Activated CD8-positive, alpha-beta memory T cell treated with anti-CD3 and anti-CD28 coated beads, Interleukin-2, amount 50 U/mL, for 48 hours (primary cell): ENCODE measurements at regions not wholly inside any gene's neighbourhood (a gene's known extent, or its start where the extent isn't known, plus 50 kb on each side); places are given as distances from the start of the nearest gene placed in this dataset.
A peak's percentile ranks its signal among the peaks of the same experiment; 100 is the strongest.

Source experiments
- DNase-seq: peaks from one replicate; pipeline ENCODE4 v3.0.0-alpha.2; 2020

DNA sequence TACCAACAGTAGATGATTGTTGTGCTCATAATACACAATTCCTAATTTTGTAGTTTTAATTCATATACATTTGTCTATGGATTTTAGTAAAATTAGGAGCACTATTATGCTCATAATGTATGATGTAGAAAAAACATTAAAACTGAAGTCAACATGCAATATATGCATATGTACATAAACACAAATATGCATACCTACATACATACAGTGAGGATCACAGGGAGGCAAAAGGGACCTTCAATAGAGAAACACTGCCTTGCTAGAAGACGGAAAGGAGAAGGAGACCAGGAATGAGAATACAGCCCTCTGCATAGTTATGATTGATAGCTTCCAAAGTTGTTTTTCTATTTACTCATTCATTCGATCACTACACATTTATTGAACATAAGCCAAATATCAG lies 606.5 kb downstream of the LMO4 start:
- no peak for DNase-seq

DNA sequence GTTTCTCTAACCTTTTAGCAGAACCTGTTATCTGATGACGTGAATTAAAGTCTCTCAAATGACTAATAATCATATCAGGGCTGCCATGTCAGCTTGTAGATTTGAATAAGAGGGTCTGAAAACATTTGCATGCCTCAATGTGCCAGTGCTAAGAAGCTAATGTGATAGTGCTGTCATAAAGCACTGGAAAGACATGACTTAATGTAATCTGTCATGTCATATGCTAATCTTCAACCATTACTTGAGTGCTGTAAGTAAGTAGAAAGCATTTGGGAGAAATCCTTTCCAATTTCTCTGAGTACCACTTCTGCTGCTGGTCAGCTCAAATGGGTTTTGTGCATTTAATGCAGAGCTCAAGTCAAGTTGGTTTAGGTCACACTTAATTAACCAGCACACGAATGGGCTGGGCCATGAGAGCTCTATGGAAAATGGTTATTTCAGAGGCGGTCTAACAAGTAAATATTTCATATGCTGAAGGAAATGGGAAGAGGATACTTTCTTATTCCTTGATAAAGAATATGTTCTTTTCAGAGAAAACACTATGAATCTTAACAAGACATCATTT lies 609.2 kb downstream of the LMO4 start:
- no peak for DNase-seq

GRCh38 chr1:87938631-87939030 lies 610.0 kb downstream of the LMO4 start:
- no peak for DNase-seq

DNA sequence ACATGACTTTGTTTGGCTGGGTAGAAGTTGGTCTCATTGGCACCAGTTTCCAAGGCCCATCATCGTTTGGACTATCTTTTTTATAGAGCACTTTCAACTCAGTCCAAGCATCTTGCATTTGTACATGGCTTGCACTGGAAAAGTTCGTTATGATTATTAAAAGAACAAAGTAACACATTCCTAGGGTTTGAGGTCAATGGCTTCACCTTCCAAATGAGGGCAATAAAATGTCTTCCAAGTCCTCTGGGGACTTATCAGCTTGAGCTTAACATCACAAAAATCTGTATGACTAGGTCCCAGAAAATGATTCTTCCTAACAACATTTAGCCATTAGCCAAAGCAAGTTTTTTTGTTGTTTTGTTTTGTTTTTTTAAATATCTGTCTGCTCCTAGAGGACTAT lies 610.8 kb downstream of the LMO4 start:
- no peak for DNase-seq

DNA sequence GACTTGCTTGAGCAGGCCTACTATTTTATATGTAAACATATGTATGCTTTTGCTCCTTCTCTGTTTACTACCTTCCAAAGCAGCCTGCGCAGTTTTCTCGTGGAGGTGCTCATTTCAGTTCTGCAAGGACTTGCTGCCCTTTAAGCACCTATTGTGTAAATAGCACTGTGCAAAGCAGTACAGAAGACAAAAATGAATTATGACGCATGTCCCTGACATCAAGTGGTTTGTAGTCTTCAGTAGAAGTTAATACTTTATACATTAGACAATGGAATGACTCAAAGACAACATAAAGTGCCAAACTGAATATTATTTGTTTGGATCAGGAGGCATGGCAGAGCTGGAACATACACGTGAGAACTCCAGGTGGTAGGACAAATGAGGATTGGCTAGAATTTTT lies 611.7 kb downstream of the LMO4 start:
- DNase-seq: no peak

GRCh38 chr1:87941337-87941946 lies 612.8 kb downstream of the LMO4 start:
- no peak for DNase-seq

GRCh38 chr1:87942165-87942564 lies 613.5 kb downstream of the LMO4 start:
- no peak for DNase-seq

DNA sequence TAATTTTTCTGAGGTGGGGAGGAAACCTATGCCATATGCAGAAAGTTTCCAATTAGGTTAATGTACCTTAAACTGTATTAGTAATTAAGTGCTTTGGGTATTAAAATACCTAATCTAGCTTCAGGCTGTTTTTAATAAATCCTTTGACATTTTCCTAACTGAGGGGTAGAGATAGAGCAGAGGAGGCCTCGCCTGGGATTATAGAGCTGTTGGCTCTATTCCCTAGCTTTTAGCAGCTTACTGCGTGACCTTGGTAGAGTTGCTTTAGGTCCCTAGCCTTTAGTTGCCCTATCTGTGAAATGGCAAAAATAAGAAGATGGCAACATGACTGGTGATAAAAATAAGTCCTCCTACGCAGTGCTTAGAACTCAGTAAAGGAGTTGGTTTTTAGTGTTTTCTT lies 621.0 kb downstream of the LMO4 start:
- DNase-seq: no peak

DNA sequence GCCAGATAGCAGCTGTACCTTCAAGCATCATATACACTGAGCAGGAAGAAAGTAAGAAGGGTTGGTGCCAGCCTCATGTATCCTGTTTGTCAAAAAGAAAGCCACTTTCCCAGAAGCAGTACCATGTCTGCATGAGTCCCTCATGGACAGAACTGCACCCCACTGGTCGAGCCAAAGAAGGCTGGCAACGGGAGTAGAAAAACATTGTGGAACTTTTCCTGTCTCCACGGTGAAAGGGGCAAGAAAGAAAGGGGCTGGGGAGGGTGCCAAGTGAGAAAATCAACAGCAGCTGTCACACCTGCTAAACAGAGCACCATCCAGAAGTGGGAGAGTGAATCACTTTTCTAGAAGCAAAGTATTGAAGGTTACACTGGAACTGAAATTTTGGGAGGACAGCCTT lies 621.7 kb downstream of the LMO4 start:
- DNase-seq: no peak

DNA sequence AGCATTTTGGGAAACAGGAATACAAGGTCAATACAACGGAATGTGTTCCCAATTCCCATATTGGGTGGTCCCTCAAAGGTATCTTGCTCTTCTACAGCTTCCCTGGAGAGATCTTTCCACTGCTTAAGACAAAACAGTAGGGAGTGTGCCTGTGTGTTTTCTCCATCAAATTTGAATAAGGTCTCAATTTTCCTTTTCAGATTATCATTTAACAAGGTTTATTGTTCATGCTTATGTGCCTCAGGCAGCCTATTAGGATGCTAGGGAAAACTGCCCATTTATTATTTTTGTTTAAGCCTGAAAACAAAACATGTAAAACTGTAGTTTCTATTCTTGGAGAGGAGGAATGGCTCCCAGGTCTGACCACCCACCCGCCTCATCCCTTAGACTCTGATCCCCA lies 622.7 kb downstream of the LMO4 start:
- DNase-seq: no peak

DNA sequence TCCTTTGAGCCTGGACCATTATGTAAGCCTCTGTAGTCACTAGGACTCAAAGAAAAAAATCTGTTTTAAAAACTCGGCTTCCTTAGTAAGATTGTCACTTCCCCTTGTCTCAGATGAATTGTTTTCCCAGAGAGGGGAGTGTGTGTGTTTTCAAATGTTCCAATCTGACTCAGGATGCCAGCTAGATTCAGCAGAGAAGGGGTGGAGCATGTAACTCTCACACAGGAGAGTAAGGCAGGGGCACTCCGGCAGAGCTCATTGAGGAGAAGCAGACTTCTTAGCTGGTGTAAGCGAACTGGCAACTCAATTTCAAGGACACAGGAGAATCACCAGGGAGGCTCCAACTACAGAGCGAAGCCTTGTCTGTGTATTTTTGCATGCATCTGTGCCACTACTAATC lies 623.2 kb downstream of the LMO4 start:
- no peak for DNase-seq

DNA sequence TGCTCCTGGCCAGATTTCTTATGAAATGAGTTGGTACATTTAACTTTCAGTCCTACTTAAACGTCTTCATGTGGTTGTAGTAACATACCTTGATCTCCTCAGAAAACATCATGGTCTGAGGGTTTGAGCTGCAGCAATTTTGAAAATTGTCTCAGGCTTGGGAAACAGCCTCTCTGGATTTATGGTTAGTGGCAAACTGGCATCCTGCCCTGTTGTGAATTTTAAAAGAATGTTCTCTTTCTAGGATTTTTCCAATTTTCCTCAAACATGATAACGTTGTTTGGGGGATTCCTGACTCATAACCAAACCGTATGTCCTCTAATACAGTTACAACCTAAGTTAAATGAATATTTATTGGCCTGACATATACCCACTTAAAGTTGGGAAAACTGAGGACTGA lies 624.4 kb downstream of the LMO4 start:
- DNase-seq: no peak

- DNase-seq: peak; percentile 54
Observed at GRCh38 chr1:87953732-87954344, 625.2 kb downstream of the LMO4 start.

- no peak for DNase-seq
Observed at GRCh38 chr1:87955038-87955437, 626.4 kb downstream of the LMO4 start.

GRCh38 chr1:87956072-87956471 lies 627.4 kb downstream of the LMO4 start:
- no peak for DNase-seq

DNA sequence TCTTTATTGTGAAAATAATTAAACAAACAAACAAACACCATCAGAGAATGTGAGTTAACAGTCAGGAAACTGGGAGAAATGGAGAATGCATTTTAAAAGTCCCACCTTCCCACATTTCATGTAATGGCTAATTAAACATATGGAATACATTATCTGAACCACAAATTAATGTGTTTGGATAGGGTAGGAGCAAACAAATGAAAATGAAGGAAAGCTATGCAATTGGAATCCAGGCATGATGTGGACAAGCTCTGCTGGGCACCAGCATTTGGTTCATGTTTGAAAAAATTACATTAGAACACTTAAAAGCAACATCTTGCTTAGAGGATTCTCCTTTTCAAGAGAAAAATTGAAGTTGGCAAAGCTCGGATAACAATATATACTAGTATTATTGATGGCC lies 628.1 kb downstream of the LMO4 start:
- no peak for DNase-seq

GRCh38 chr1:87957331-87957730 lies 628.7 kb downstream of the LMO4 start:
- no peak for DNase-seq

- DNase-seq: no peak
Observed at GRCh38 chr1:87958201-87958600, 629.5 kb downstream of the LMO4 start.

GRCh38 chr1:87958716-87959115 lies 630.0 kb downstream of the LMO4 start:
- no peak for DNase-seq

DNA sequence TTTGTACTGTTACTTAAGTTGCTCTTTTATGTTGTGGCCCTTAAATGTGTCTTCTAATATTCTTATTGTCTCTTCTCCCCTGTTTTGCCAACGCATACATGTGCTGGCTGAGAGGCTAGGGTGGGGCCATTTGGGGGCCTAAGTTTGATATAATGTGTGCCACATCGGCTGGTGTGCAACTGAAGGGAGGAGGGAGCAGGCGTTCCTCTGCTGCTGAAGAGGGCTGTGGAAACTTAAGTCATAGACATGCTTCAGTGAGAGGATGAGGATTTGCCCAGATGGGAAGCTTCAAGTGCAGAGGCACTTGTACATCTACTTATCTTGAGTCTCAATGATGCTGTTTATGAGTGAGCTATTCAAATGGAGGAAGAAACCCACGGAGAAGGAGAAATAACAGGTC lies 630.6 kb downstream of the LMO4 start:
- no peak for DNase-seq

DNA sequence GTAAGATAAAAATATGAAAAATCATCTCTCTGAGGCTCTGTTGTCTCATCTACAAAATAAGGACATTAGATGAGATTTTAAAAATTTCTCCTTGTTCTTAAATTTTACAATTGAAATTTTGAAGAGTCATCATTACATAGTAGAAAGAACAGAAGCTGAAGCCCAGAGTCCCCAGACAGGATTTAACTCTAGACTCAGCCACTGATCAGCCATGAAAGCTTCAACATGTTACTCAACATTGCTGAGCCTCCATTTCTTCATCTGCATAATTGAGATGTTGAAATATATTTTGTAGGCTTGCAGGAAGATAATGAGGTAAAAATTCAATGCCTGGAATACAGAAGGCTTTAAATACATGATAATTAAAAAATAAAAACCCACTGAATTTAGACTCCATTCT lies 633.3 kb downstream of the LMO4 start:
- no peak for DNase-seq

DNA sequence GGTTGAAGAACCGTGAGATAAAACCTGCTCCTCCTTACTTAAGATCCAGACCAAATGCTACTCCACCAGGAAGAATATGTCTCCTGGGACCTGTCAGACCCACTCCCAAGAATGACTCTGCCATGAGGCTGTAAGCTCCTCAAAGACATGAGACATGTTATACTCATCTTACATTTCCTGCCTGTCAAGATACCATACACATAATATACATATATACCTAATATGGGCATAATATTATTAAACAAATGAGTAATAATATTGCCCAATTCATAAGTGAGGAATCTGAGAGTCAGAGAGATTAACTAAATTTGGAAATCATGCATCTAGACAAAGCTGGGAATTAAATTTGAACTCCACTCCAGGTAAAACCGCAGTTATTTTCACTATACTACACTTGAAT lies 634.9 kb downstream of the LMO4 start:
- no peak for DNase-seq

DNA sequence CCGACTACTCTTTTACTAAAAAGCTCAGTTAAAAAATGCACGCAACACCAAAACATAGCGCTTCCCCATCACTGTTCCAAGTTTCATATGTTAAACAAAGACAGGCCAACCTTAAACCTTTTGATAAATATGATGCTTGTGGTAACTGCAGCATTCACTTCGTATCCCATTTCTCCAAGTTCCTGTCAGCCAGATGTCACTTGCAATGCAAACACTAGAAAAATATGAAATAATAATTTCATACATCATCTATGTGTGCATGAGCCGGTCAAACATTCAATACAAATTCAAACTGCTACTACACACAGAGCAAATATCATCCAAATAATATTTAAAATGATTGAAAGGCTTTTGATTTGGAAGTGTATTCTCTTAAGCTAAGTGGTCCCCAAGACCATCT lies 636.5 kb downstream of the LMO4 start:
- no peak for DNase-seq

DNA sequence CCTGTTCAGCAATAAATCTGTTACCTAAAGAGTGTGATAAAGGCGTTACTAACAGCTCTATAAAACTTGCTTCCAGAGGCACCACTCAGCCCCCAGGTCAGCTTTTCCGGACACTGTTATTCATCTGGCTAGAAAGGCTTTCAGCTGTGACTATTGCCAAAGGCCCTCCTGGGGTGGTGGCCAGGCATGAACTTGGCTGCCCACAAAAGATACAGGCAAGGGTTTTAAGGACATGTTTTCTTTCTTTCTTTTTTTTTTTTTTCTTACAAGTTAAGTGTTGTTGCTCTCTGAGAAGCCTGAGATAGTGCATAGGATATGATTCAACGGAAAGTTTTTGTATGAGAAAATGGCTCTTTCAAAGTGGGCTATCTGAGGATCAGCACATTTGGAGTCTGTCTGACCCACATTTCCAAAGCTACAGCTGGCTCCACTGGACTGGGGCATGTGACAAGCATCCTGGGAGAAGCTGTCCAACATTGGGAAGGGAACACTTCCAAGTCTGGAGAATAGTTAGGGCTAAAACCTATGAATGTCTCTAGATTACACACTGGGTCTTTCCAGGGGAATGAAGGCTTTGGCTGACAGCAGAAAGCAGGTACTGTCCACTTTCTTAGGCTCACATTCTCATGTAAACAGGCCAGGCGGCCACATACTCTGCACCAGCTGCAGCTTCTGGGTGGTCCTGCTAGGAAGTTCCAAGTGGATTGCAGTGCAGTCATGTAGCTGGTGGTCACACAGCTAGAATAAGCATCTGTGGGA lies 639.7 kb downstream of the LMO4 start:
- DNase-seq: no peak
